Activated CD4-positive, alpha-beta T cell treated with anti-CD3 and anti-CD28 coated beads for 4 hours (primary cell): ENCODE measurements at regions not wholly inside any gene's neighbourhood (a gene's known extent, or its start where the extent isn't known, plus 50 kb on each side); places are given as distances from the start of the nearest gene placed in this dataset.

ENCODE experiments used
- DNase-seq, 2 donors: peaks; one replicate each; pipeline ENCODE4 v3.0.0-alpha.2; 2020

GRCh38 chr13:105643966-105644365 is 891.5 kb downstream of the EFNB2 start:
- no peak for DNase-seq

GRCh38 chr13:105642511-105642958 is 892.9 kb downstream of the EFNB2 start:
- DNase-seq = no peak

GRCh38 chr13:105641121-105641520 is 894.3 kb downstream of the EFNB2 start:
- DNase-seq = no peak

GRCh38 chr13:105638426-105638825 is 897.0 kb downstream of the EFNB2 start:
- DNase-seq = no peak

- no peak for DNase-seq
These were observed 901.4 kb downstream of the EFNB2 start for GRCh38 chr13:105634059-105634458.

- no peak for DNase-seq
These were observed 905.0 kb downstream of the EFNB2 start for GRCh38 chr13:105630431-105630830.

- no peak for DNase-seq
These were observed 908.2 kb downstream of the EFNB2 start for GRCh38 chr13:105627270-105627669.

- no peak for DNase-seq
These were observed 909.8 kb downstream of the EFNB2 start for GRCh38 chr13:105625691-105626090.

- DNase-seq = no peak
These were observed 919.0 kb downstream of the EFNB2 start for GRCh38 chr13:105616333-105617075.

GRCh38 chr13:105612541-105612940 is 922.9 kb downstream of the EFNB2 start:
- no peak for DNase-seq

- DNase-seq = no peak
These were observed 924.0 kb downstream of the EFNB2 start for GRCh38 chr13:105611424-105611823.

GRCh38 chr13:105608104-105608503 is 927.4 kb downstream of the EFNB2 start:
- DNase-seq = no peak

GRCh38 chr13:105607426-105607825 is 928.0 kb downstream of the EFNB2 start:
- no peak for DNase-seq

GRCh38 chr13:105607016-105607415 is 928.4 kb downstream of the EFNB2 start:
- DNase-seq = no peak

- no peak for DNase-seq
These were observed 932.3 kb downstream of the EFNB2 start for GRCh38 chr13:105602956-105603670.

- DNase-seq = no peak
These were observed 935.9 kb downstream of the EFNB2 start for GRCh38 chr13:105599477-105600037.

GRCh38 chr13:105598529-105598928 is 936.9 kb downstream of the EFNB2 start:
- DNase-seq = no peak

- no peak for DNase-seq
These were observed 937.9 kb downstream of the EFNB2 start for GRCh38 chr13:105597573-105597972.

GRCh38 chr13:105595471-105595870 is 940.0 kb downstream of the EFNB2 start:
- no peak for DNase-seq

GRCh38 chr13:105591277-105591676 is 944.2 kb downstream of the EFNB2 start:
- no peak for DNase-seq

GRCh38 chr13:105587786-105588185 is 947.7 kb downstream of the EFNB2 start:
- DNase-seq = no peak

- DNase-seq = no peak
These were observed 955.4 kb downstream of the EFNB2 start for GRCh38 chr13:105579821-105580710.

GRCh38 chr13:105573136-105573535 is 962.3 kb downstream of the EFNB2 start:
- no peak for DNase-seq
